Stomach (tissue), 8 donors: ENCODE measurements at regions not wholly inside any gene's neighbourhood (a gene's known extent, or its start where the extent isn't known, plus 50 kb on each side); places are given as distances from the start of the nearest gene placed in this dataset.

Source experiments
- DNase-seq, 2 donors: peaks; one replicate each; pipeline versions ENCODE4 v3.0.0 to v3.0.0-alpha.2; 2013 to 2019
- H3K27ac ChIP-seq, 5 donors: fragments of 200-600 bp in 4 of 5; sonication (generic) in 4 of 5; one replicate each; pipeline ENCODE4 v1.5.1; 2013 to 2019; ENCODE audit warnings: mild to moderate bottlenecking in 1 of 5, moderate library complexity in 1 of 5
- H3K27me3 ChIP-seq, 3 donors: fragments of 200-600 bp; sonication (generic); one replicate each; pipeline ENCODE4 v1.5.1; 2017 to 2019; ENCODE audit warnings: mixed run types in 1 of 3
- H3K36me3 ChIP-seq, 4 donors: fragments of 200-600 bp; sonication (generic); 1 replicate in 3 of 4; 2 replicates in 1 of 4; pipeline ENCODE4 v1.5.1; 2016 to 2019
- H3K4me1 ChIP-seq, 4 donors: fragments of 200-600 bp; sonication (generic); one replicate each; pipeline ENCODE4 v1.5.1; 2016 to 2019
- H3K4me3 ChIP-seq, 4 donors: fragments of 200-600 bp; sonication (generic) in 3 of 4; one replicate each; pipeline ENCODE4 v1.5.1; 2016 to 2019; ENCODE audit warnings: mild to moderate bottlenecking in 1 of 4
- H3K9me3 ChIP-seq, 4 donors: fragments of 200-600 bp; sonication (generic); one replicate each; pipeline ENCODE4 v1.5.1; 2016 to 2019
- EP300 ChIP-seq: sonication (generic); formaldehyde crosslinking; IDR thresholded peaks from one replicate; pipeline ENCODE4 v1.6.1; 2017; ENCODE audit warnings: antibody characterized with exemption
- POLR2A ChIP-seq, 4 donors: fragments of 450-650 bp; IDR thresholded peaks; one replicate each; pipeline ENCODE4 v1.6.1; 2016; ENCODE audit warnings: antibody characterized with exemption in 4 of 4, control low read depth in 2 of 4, mild to moderate bottlenecking in 1 of 4, moderate library complexity in 1 of 4
- POLR2AphosphoS5 ChIP-seq, 3 donors: sonication (generic); formaldehyde crosslinking; IDR thresholded peaks; one replicate each; pipeline ENCODE4 v1.6.1; 2016; ENCODE audit warnings: antibody characterized with exemption in 3 of 3
- WGBS, 5 donors: extraction: QIAGEN DNeasy Blood & Tissue Kit in 3 of 5; methylation state at CpG; one replicate each; pipeline versions ENCODE4 v1.1.5 to v1.1.7; 2013 to 2018; 5-methylcytosine and 5-hydroxymethylcytosine counted together
- intact Hi-C: fragments of 100-400 bp; cut with DNase I; formaldehyde crosslinking; loops from one replicate; pipeline ENCODE4 v1.15.1; 2023; ENCODE audit warnings: low total_unique reads
- TF ChIP-seq, protein P1 (sequence below), 7 experiments: fragments of 450-650 bp in 4 of 7; fragments of 200-600 bp in 3 of 7; sonication (generic) in 3 of 7; IDR thresholded peaks; one replicate each; pipeline ENCODE4 v1.5.1; 2016 to 2019; ENCODE audit warnings: antibody characterized with exemption in 7 of 7, control low read depth in 2 of 7, mild to moderate bottlenecking in 1 of 7
- donor health status: healthy with polysubstance abuse.
- donor health status: Bipolar disorder and iron deficiency.
- donor health status: healthy.

DNA sequence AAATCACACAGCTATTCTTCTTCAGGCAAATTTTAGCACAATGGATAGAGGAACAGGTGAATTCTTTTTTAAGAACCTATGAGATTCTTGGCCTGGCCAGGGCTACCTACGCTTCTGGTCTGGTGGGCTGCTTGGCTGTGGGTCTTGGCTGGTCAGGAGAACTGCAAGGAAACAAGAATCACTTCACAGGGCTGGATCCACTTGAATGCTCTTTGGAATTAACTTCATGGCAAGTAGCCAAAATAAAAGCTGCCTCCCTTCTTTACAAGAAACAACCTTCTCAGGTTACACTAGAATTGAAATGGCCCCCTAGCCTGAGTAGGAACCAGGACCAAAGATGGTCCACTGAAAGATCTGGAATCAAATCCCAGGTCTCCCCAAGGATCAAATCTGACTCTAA is 519.1 kb downstream of the IQCM start:
- no peak for DNase-seq
- WGBS, 5 donors, result 75 to 92% (median 80%) methylated on average over 1 of the region's 1 CpG
- Histone ChIP-seq H3K27ac (no peak overlapping the region), H3K4me3 (no peak overlapping the region), H3K9me3 (no peaks in the 10 kb centered on the region), H3K4me1 (peaks cover 0 to 4% (median 0%) of the 10 kb centered on the region in 4 donors), H3K36me3 (no peaks in the 10 kb centered on the region), H3K27me3 (no peaks in the 10 kb centered on the region)
- no peak for TF ChIP-seq POLR2A (IDR thresholded peaks at IDR 0.05)
- no peak for TF ChIP-seq EP300
- TF ChIP-seq POLR2AphosphoS5 (IDR thresholded peaks at IDR 0.05), result no peak
- TF ChIP-seq, protein P1, sequence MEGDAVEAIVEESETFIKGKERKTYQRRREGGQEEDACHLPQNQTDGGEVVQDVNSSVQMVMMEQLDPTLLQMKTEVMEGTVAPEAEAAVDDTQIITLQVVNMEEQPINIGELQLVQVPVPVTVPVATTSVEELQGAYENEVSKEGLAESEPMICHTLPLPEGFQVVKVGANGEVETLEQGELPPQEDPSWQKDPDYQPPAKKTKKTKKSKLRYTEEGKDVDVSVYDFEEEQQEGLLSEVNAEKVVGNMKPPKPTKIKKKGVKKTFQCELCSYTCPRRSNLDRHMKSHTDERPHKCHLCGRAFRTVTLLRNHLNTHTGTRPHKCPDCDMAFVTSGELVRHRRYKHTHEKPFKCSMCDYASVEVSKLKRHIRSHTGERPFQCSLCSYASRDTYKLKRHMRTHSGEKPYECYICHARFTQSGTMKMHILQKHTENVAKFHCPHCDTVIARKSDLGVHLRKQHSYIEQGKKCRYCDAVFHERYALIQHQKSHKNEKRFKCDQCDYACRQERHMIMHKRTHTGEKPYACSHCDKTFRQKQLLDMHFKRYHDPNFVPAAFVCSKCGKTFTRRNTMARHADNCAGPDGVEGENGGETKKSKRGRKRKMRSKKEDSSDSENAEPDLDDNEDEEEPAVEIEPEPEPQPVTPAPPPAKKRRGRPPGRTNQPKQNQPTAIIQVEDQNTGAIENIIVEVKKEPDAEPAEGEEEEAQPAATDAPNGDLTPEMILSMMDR (IDR thresholded peaks at IDR 0.05), result no peak
- intact Hi-C loops, result no loop called here

DNA sequence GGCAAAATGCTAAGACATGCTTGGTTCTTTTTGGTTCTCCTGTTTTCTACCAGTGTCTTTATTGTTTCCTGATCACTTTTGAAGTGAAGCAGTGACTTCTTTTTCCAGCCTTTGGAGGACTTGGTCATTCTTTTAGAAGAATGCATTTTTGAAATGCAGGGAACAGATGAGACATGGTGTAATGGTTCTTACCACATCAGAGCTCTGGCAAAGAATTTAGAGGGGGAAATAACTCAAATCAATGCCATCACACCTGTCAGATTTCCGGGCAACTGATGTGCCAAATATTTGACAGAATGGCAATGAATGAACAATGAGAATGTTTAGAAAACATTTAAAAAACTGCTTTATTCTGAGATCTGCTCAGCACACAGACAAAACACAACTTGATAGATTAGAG is 519.6 kb downstream of the IQCM start:
- Histone ChIP-seq H3K36me3 (no peaks in the 10 kb centered on the region), H3K27ac (no peak overlapping the region), H3K4me1 (peaks cover 0 to 8% (median 0%) of the 10 kb centered on the region in 4 donors), H3K9me3 (no peaks in the 10 kb centered on the region), H3K27me3 (no peaks in the 10 kb centered on the region), H3K4me3 (no peak overlapping the region)
- DNase-seq, result no peak
- TF ChIP-seq EP300, result no peak
- TF ChIP-seq, protein P1 (IDR thresholded peaks at IDR 0.05), result no peak
- intact Hi-C loops, result no loop called here
- 85 to 100% (median 91%) methylated on average over 1 of the region's 1 CpG for WGBS, 5 donors

DNA sequence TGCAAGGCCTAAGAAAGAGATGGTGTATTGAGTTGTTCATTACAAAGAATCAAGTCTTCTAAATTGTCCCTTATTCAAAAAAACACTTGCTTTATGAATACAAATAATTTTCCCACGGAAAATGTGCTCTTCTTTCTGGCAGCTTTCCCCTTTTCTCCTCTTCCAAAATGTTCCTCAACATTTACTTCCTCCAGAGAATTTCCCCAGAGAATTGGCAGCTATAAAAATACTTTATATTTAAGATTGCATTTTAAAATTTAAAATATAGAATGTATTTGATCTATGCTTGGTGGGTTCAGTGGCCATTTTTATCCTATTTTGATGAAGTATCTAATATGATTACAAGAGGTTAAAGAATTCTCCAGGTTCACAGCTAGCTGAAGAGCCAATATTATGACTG is 521.0 kb downstream of the IQCM start:
- Histone ChIP-seq H3K27me3 (no peaks in the 10 kb centered on the region), H3K9me3 (no peaks in the 10 kb centered on the region), H3K4me3 (no peak overlapping the region), H3K36me3 (no peaks in the 10 kb centered on the region), H3K27ac (no peak overlapping the region), H3K4me1 (peaks cover 0 to 8% (median 0%) of the 10 kb centered on the region in 4 donors)
- no peak for DNase-seq
- intact Hi-C loops, result no loop called here
- TF ChIP-seq, protein P1 (IDR thresholded peaks at IDR 0.05), result no peak
- TF ChIP-seq EP300, result no peak
- TF ChIP-seq POLR2AphosphoS5 (IDR thresholded peaks at IDR 0.05), result no peak
- TF ChIP-seq POLR2A (IDR thresholded peaks at IDR 0.05), result no peak
- 44 to 76% (median 57%) methylated on average over 1 of the region's 1 CpG for WGBS, 5 donors

DNA sequence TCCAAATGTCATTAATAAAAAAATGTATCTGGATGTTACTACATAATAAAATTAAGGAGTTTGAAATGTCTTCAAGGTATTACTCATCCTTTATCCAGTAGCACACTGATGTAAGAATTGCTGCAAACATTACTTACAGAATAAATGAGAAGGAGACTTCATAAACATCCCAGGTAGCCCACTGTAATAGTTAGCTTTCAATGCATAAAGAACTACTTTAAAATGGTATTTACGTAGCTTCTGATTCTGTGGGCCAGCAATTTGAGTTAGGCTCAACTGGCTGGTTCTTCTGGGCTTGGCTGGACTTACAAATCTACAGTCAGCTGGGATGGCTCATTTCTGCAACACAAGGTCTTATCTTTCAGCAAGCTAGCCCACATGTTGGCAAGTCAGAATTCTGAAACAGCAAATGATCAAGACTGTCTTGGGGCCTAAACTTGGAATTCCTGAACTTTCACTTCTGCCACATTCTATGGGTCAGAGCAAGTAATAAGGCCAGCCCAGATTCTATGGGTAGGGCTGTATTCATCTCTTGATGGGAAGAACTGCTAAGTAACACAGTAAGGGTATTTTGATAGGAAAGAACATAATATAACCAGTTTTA is 522.5 kb downstream of the IQCM start:
- no peak overlapping the region for H3K27ac ChIP-seq
- DNase-seq, result no peak
- intact Hi-C loops, result no loop called here

More for the DNA sequence above, 522.5 kb downstream of the IQCM start:
- Histone ChIP-seq H3K36me3 (no peaks in the 10 kb centered on the region), H3K4me3 (no peak overlapping the region), H3K4me1 (peaks cover 0 to 8% (median 0%) of the 10 kb centered on the region in 4 donors), H3K27me3 (no peaks in the 10 kb centered on the region), H3K9me3 (no peaks in the 10 kb centered on the region)
- TF ChIP-seq, protein P1 (IDR thresholded peaks at IDR 0.05), result no peak
- no peak for TF ChIP-seq POLR2A (IDR thresholded peaks at IDR 0.05)
- WGBS, 5 donors, result 71 to 88% (median 79%) methylated on average over 1 of the region's 1 CpG
